Trophoblast cell (in vitro differentiated cells and primary cell): ENCODE measurements at regions not wholly inside any gene's neighbourhood (a gene's known extent, or its start where the extent isn't known, plus 50 kb on each side); places are given as distances from the start of the nearest gene placed in this dataset.

ENCODE experiments used
- DNase-seq, 2 donors: peaks; one replicate each; pipeline ENCODE4 v3.0.0-alpha.2; 2016
- H2AFZ ChIP-seq: 2 replicates; pipeline ENCODE4 v1.6.1; 2013; ENCODE audit warnings: low read length, moderate library complexity, mild to moderate bottlenecking; ENCODE audit not compliant: insufficient read depth, poor library complexity
- H2AK5ac ChIP-seq: 2 replicates; pipeline ENCODE4 v1.6.1; 2013; ENCODE audit warnings: mild to moderate bottlenecking, low read length
- H2BK120ac ChIP-seq: 2 replicates; pipeline ENCODE4 v1.6.1; 2013; ENCODE audit warnings: low read length, mild to moderate bottlenecking, moderate library complexity; ENCODE audit not compliant: insufficient read depth, poor library complexity
- H2BK12ac ChIP-seq: 2 replicates; pipeline ENCODE4 v1.6.1; 2013; ENCODE audit warnings: mild to moderate bottlenecking, low read length, moderate library complexity
- H2BK5ac ChIP-seq: 2 replicates; pipeline ENCODE4 v1.6.1; 2013; ENCODE audit warnings: low read length, low read depth, moderate library complexity, mild to moderate bottlenecking; ENCODE audit not compliant: poor library complexity
- H3K14ac ChIP-seq: 2 replicates; pipeline ENCODE4 v1.6.1; 2013; ENCODE audit warnings: mild to moderate bottlenecking, low read length
- H3K18ac ChIP-seq: 2 replicates; pipeline ENCODE4 v1.6.1; 2013; ENCODE audit warnings: mild to moderate bottlenecking, low read length
- H3K23ac ChIP-seq: 2 replicates; pipeline ENCODE4 v1.6.1; 2013; ENCODE audit warnings: low read length
- H3K27ac ChIP-seq: 2 replicates; pipeline ENCODE4 v1.5.1; 2013; ENCODE audit warnings: low read depth, mild to moderate bottlenecking, inconsistent platforms, low read length, moderate library complexity
- H3K27me3 ChIP-seq: 2 replicates; pipeline ENCODE4 v1.6.1; 2013; ENCODE audit warnings: inconsistent platforms, mild to moderate bottlenecking, low read length, moderate library complexity; ENCODE audit not compliant: insufficient read depth
- H3K36me3 ChIP-seq, 2 experiments: 1 replicate in 1 of 2; 2 replicates in 1 of 2; pipeline ENCODE4 v1.6.1; 2013; ENCODE audit warnings: low read length in 2 of 2, mild to moderate bottlenecking in 2 of 2, moderate library complexity in 1 of 2; ENCODE audit not compliant: insufficient read depth in 2 of 2, control insufficient read depth in 1 of 2
- H3K4ac ChIP-seq: 2 replicates; pipeline ENCODE4 v1.6.1; 2013; ENCODE audit warnings: low read depth, mild to moderate bottlenecking, low read length, moderate library complexity
- H3K4me1 ChIP-seq, 2 experiments: 1 replicate in 1 of 2; 2 replicates in 1 of 2; pipeline ENCODE4 v1.6.1; 2013; ENCODE audit warnings: low read length in 2 of 2, mild to moderate bottlenecking in 2 of 2, moderate library complexity in 1 of 2; ENCODE audit not compliant: insufficient read depth in 2 of 2, control insufficient read depth in 1 of 2
- H3K4me2 ChIP-seq: 2 replicates; pipeline ENCODE4 v1.6.1; 2013; ENCODE audit warnings: inconsistent platforms, mild to moderate bottlenecking, low read length, moderate library complexity
- H3K4me3 ChIP-seq: 2 replicates; pipeline ENCODE4 v1.5.1; 2013; ENCODE audit warnings: mild to moderate bottlenecking, low read depth, low read length, inconsistent platforms
- H3K79me1 ChIP-seq: one replicate; pipeline ENCODE4 v1.6.1; 2013; ENCODE audit warnings: low read length
- H3K79me2 ChIP-seq: 2 replicates; pipeline ENCODE4 v1.6.1; 2013; ENCODE audit warnings: low read length, mild to moderate bottlenecking; ENCODE audit not compliant: control insufficient read depth, insufficient read depth, poor library complexity
- H3K9ac ChIP-seq: 2 replicates; pipeline ENCODE4 v1.6.1; 2013; ENCODE audit warnings: mild to moderate bottlenecking, low read length
- H3K9me3 ChIP-seq: 2 replicates; pipeline ENCODE4 v1.6.1; 2013; ENCODE audit warnings: low read depth, mild to moderate bottlenecking, control low read depth, inconsistent platforms, low read length; ENCODE audit not compliant: insufficient read depth
- H4K12ac ChIP-seq: 2 replicates; pipeline ENCODE4 v1.6.1; 2013; ENCODE audit warnings: low read depth, mild to moderate bottlenecking, low read length, moderate library complexity
- H4K8ac ChIP-seq: 2 replicates; pipeline ENCODE4 v1.6.1; 2013; ENCODE audit warnings: low read depth, mild to moderate bottlenecking, low read length, moderate library complexity
- H4K91ac ChIP-seq: one replicate; pipeline ENCODE4 v1.6.1; 2013; ENCODE audit warnings: low read depth, mild to moderate bottlenecking, low read length, moderate library complexity
- WGBS: extraction: QIAGEN DNeasy Blood & Tissue Kit; methylation state at CpG from one replicate; pipeline ENCODE4 v1.1.7; 2013; ENCODE audit warnings: missing lambda C conversion rate; ENCODE audit not compliant: insufficient read length, insufficient coverage; ENCODE audit errors: extremely low coverage; 5-methylcytosine and 5-hydroxymethylcytosine counted together

GRCh38 chr19:31109636-31110035 lies 239.6 kb downstream of the TSHZ3 start:
- Histone ChIP-seq H4K8ac (no peak overlapping the region), H3K36me3 (no peaks in the 10 kb centered on the region), H3K27ac (no peak overlapping the region), H3K4me2 (no peak overlapping the region), H3K14ac (no peak overlapping the region), H3K23ac (no peak overlapping the region), H3K4me1 (peaks cover 0 to 6% of the 10 kb centered on the region in 2 experiments), H3K9me3 (no peaks in the 10 kb centered on the region), H3K79me2 (no peaks in the 10 kb centered on the region), H4K91ac (no peak overlapping the region), H2BK120ac (no peak overlapping the region), H4K12ac (no peak overlapping the region), H2BK12ac (no peak overlapping the region), H2AK5ac (no peak overlapping the region), H3K18ac (no peak overlapping the region), H3K9ac (no peak overlapping the region), H2BK5ac (no peak overlapping the region), H3K79me1 (no peaks in the 10 kb centered on the region), H3K27me3 (no peaks in the 10 kb centered on the region), H2AFZ (no peak overlapping the region), H3K4me3 (no peak overlapping the region), H3K4ac (no peak overlapping the region)
- no peak for DNase-seq
- WGBS: no CpG with 5 or more reads among the region's 2 CpGs

GRCh38 chr19:31107096-31107495 lies 242.1 kb downstream of the TSHZ3 start:
- Histone ChIP-seq H3K27me3 (no peaks in the 10 kb centered on the region), H4K8ac (no peak overlapping the region), H3K14ac (no peak overlapping the region), H3K79me1 (no peaks in the 10 kb centered on the region), H4K12ac (no peak overlapping the region), H3K36me3 (no peaks in the 10 kb centered on the region), H2AK5ac (no peak overlapping the region), H3K18ac (no peak overlapping the region), H3K9me3 (no peaks in the 10 kb centered on the region), H2BK120ac (no peak overlapping the region), H4K91ac (no peak overlapping the region), H3K27ac (no peak overlapping the region), H3K4ac (no peak overlapping the region), H3K4me3 (no peak overlapping the region), H3K4me1 (peaks cover 0 to 2% of the 10 kb centered on the region in 2 experiments), H3K23ac (no peak overlapping the region), H3K79me2 (no peaks in the 10 kb centered on the region), H3K9ac (no peak overlapping the region), H3K4me2 (no peak overlapping the region), H2AFZ (no peak overlapping the region), H2BK12ac (no peak overlapping the region), H2BK5ac (no peak overlapping the region)
- DNase-seq: no peak
- no CpG with 5 or more reads among the region's 8 CpGs for WGBS

GRCh38 chr19:31105761-31106160 lies 243.5 kb downstream of the TSHZ3 start:
- Histone ChIP-seq H3K4ac (no peak overlapping the region), H3K4me3 (no peak overlapping the region), H3K27me3 (no peaks in the 10 kb centered on the region), H3K4me1 (peaks cover 0 to 2% of the 10 kb centered on the region in 2 experiments), H2BK120ac (no peak overlapping the region), H3K27ac (no peak overlapping the region), H4K91ac (no peak overlapping the region), H4K12ac (no peak overlapping the region), H2AK5ac (no peak overlapping the region), H2BK5ac (no peak overlapping the region), H3K9me3 (no peaks in the 10 kb centered on the region), H3K79me1 (no peaks in the 10 kb centered on the region), H3K79me2 (no peaks in the 10 kb centered on the region), H4K8ac (no peak overlapping the region), H3K4me2 (no peak overlapping the region), H3K23ac (no peak overlapping the region), H3K9ac (no peak overlapping the region), H3K36me3 (no peaks in the 10 kb centered on the region), H2AFZ (no peak overlapping the region), H2BK12ac (no peak overlapping the region), H3K14ac (no peak overlapping the region), H3K18ac (no peak overlapping the region)
- WGBS: no CpG with 5 or more reads among the region's 4 CpGs
- no peak for DNase-seq

DNA sequence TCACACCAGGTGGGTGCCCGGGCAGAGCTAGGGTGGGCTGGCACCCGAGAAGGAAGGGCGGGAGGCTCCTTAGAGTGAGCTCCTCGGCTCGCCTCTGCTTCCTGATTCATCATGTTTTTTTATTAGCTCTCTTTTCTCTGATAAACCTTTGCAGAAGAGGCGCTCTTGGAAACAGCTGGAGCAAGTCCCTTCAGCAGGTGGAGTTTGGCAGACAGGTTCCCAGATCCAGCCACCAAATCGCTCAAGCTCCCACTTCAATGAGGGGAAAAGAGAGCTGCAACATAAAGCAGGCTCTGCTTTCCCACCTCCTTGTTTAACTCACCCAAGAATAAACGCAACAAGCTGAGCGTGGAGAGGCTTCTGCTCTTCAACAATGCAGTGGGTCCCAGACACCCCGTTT lies 244.8 kb downstream of the TSHZ3 start:
- H3K9me3 ChIP-seq: no peaks in the 10 kb centered on the region
- no peak overlapping the region for H2BK12ac ChIP-seq
- no peak overlapping the region for H3K14ac ChIP-seq
- no CpG with 5 or more reads among the region's 10 CpGs for WGBS
- no peak overlapping the region for H2AFZ ChIP-seq
- H3K4me1 ChIP-seq: no peaks in the 10 kb centered on the region
- no peak overlapping the region for H3K27ac ChIP-seq
- H2AK5ac ChIP-seq: no peak overlapping the region
- H4K8ac ChIP-seq: no peak overlapping the region
- H3K4ac ChIP-seq: no peak overlapping the region
- no peaks in the 10 kb centered on the region for H3K27me3 ChIP-seq
- no peak overlapping the region for H4K12ac ChIP-seq
- no peak overlapping the region for H3K9ac ChIP-seq
- no peaks in the 10 kb centered on the region for H3K36me3 ChIP-seq
- no peak overlapping the region for H3K4me3 ChIP-seq
- no peak overlapping the region for H2BK5ac ChIP-seq
- H3K79me1 ChIP-seq: no peaks in the 10 kb centered on the region
- H3K18ac ChIP-seq: no peak overlapping the region
- no peak for DNase-seq
- no peak overlapping the region for H3K23ac ChIP-seq
- H3K79me2 ChIP-seq: no peaks in the 10 kb centered on the region
- no peak overlapping the region for H4K91ac ChIP-seq
- H3K4me2 ChIP-seq: no peak overlapping the region
- H2BK120ac ChIP-seq: no peak overlapping the region
